HepG2 (cell line): ENCODE measurements at regions not wholly inside any gene's neighbourhood (a gene's known extent, or its start where the extent isn't known, plus 50 kb on each side); places are given as distances from the start of the nearest gene placed in this dataset.

ENCODE experiments used
- ATAC-seq: fragments of 200-7000 bp; cut with Tn5 transposase; 3 replicates; pipeline ENCODE4 v1.9.1; 2020; ENCODE audit warnings: mild to moderate bottlenecking, moderate library complexity
- BruUV-seq: library from RNA; stranded (reverse); fragments of 400-500 nt; replicated peaks from 2 replicates; lab custom pipeline; 2021; lab: Mats Ljungman, UMichigan
- CTCF ChIA-PET: fragments of 300-600 bp; formaldehyde crosslinking; extraction: SDS; loops from one replicate; lab custom pipeline; 2021; ENCODE audit warnings: low total read pairs, inconsistent platforms, low intra/inter-chr PET ratio; lab: Yijun Ruan, JAX
- POLR2A ChIA-PET: fragments of 350-600 bp; sonication (Branson Sonifier 250); formaldehyde crosslinking; loops from one replicate; lab custom pipeline; 2020; ENCODE audit warnings: antibody characterized with exemption, inconsistent platforms; lab: Yijun Ruan, JAX
- DNase-seq: peaks from one replicate; pipeline ENCODE4 v3.0.0-alpha.2; 2015; ENCODE audit warnings: low spot score
- FAIRE-seq: peaks from 3 replicates; lab custom pipeline; 2011; peaks lifted over from hg19 to GRCh38; lab: Jason Lieb, UNC
- H2AFZ ChIP-seq: one replicate; pipeline ENCODE4 v1.6.1; 2011; ENCODE audit warnings: low read length, inconsistent platforms
- H3K27ac ChIP-seq: fragments of 300-600 bp; 3 replicates; pipeline ENCODE4 v1.8.0; 2011; ENCODE audit warnings: mixed run types, mild to moderate bottlenecking, mixed read lengths, low read length, inconsistent platforms; ENCODE audit not compliant: insufficient read depth; ENCODE audit errors: extremely low read length
- H3K27me3 ChIP-seq, 2 experiments: fragments of 200-600 bp in 1 of 2; 2 replicates in 1 of 2; 3 replicates in 1 of 2; pipeline versions ENCODE4 v1.6.0 to v1.8.0; 2011; ENCODE audit warnings: low read length in 2 of 2, mild to moderate bottlenecking in 2 of 2, moderate library complexity in 2 of 2, inconsistent platforms in 1 of 2; ENCODE audit not compliant: insufficient read depth in 2 of 2, control insufficient read depth in 1 of 2
- H3K36me3 ChIP-seq, 2 experiments: fragments of 200-600 bp in 1 of 2; replicated peaks in 1 of 2; 2 replicates in 1 of 2; 3 replicates in 1 of 2; pipeline versions ENCODE4 v1.5.1 to v1.8.0; 2011; ENCODE audit warnings: low read length in 2 of 2, inconsistent platforms in 1 of 2; ENCODE audit not compliant: insufficient read depth in 2 of 2, control insufficient read depth in 1 of 2
- H3K4me1 ChIP-seq: 2 replicates; pipeline ENCODE4 v1.5.1; 2012; ENCODE audit warnings: low read length, inconsistent platforms; ENCODE audit not compliant: insufficient read depth
- H3K4me2 ChIP-seq: 2 replicates; pipeline ENCODE4 v1.6.0; 2011; ENCODE audit warnings: low read depth, low read length, inconsistent platforms
- H3K4me3 ChIP-seq, 3 experiments: fragments of 200-600 bp in 1 of 3; sonication (generic), shearing (Covaris generic) in 1 of 3; replicated peaks in 1 of 3; 2 replicates each; pipeline ENCODE4 v1.5.1; 2011 to 2016; ENCODE audit warnings: low read length in 3 of 3, inconsistent platforms in 2 of 3, low read depth in 2 of 3, mild to moderate bottlenecking in 2 of 3, control low read depth in 1 of 3, mixed read lengths in 1 of 3; ENCODE audit not compliant: insufficient read depth in 1 of 3
- H3K79me2 ChIP-seq: one replicate; pipeline ENCODE4 v1.6.1; 2011; ENCODE audit warnings: low read length, inconsistent platforms; ENCODE audit not compliant: insufficient read depth
- H3K9ac ChIP-seq: 2 replicates; pipeline ENCODE4 v1.6.0; 2011; ENCODE audit warnings: mild to moderate bottlenecking, low read depth, low read length, inconsistent platforms; ENCODE audit not compliant: insufficient read depth
- H3K9me3 ChIP-seq: 2 replicates; pipeline ENCODE4 v1.5.1; 2012; ENCODE audit warnings: mild to moderate bottlenecking, low read length
- H4K20me1 ChIP-seq: 2 replicates; pipeline ENCODE4 v1.6.0; 2011; ENCODE audit warnings: inconsistent platforms, mild to moderate bottlenecking, low read length, moderate library complexity; ENCODE audit not compliant: insufficient read depth
- ARID2 ChIP-seq: sonication (generic); formaldehyde crosslinking; IDR thresholded peaks from 2 replicates; pipeline ENCODE4 v1.8.1; 2022; ENCODE audit warnings: mild to moderate bottlenecking, missing genetic modification reagents, borderline replicate concordance
- ATRX ChIP-seq: sonication (generic); formaldehyde crosslinking; IDR thresholded peaks from 2 replicates; pipeline ENCODE4 v1.4.0; 2020; ENCODE audit warnings: missing genetic modification reagents, borderline replicate concordance
- CC2D1A ChIP-seq: sonication (generic); formaldehyde crosslinking; IDR thresholded peaks from 2 replicates; pipeline ENCODE4 v1.8.1; 2023; ENCODE audit warnings: mild to moderate bottlenecking, missing genetic modification reagents
- MAFF ChIP-seq: IDR thresholded peaks from 2 replicates; pipeline ENCODE4 v1.6.1; 2011; ENCODE audit warnings: low read depth, low read length, improper control_type of control experiment
- THYN1 ChIP-seq: sonication (generic); formaldehyde crosslinking; IDR thresholded peaks from 2 replicates; pipeline ENCODE4 v1.8.1; 2023; ENCODE audit warnings: low read depth, mild to moderate bottlenecking, moderate library complexity, missing genetic modification reagents, borderline replicate concordance
- ZNF10 ChIP-seq: sonication (generic); formaldehyde crosslinking; IDR thresholded peaks from 2 replicates; pipeline ENCODE4 v1.4.0; 2020; ENCODE audit warnings: mild to moderate bottlenecking, low read depth, missing genetic modification reagents, borderline replicate concordance
- ZNF282 ChIP-seq: fragments of 450-650 bp; IDR thresholded peaks from 2 replicates; pipeline ENCODE4 v1.6.1; 2018; ENCODE audit not compliant: partially characterized antibody
- ZNF337 ChIP-seq: sonication (generic); formaldehyde crosslinking; IDR thresholded peaks from 2 replicates; pipeline ENCODE4 v1.5.1; 2020; ENCODE audit warnings: missing genetic modification reagents, low read depth, mild to moderate bottlenecking, borderline replicate concordance
- ZNF414 ChIP-seq: sonication (generic); formaldehyde crosslinking; IDR thresholded peaks from 2 replicates; pipeline ENCODE4 v1.5.0; 2020; ENCODE audit warnings: missing genetic modification reagents
- ZNF446 ChIP-seq: sonication (generic); formaldehyde crosslinking; IDR thresholded peaks from 2 replicates; pipeline ENCODE4 v1.5.0; 2020; ENCODE audit warnings: mild to moderate bottlenecking, missing genetic modification reagents
- ZNF781 ChIP-seq: sonication (generic); formaldehyde crosslinking; IDR thresholded peaks from 2 replicates; pipeline ENCODE4 v1.5.1; 2020; ENCODE audit warnings: borderline replicate concordance, mild to moderate bottlenecking, missing genetic modification reagents; ENCODE audit errors: not compliant biosample characterization
- WGBS: methylation state at CpG from one replicate; pipeline ENCODE4 v1.1.6; 2017; ENCODE audit warnings: low lambda C conversion rate; 5-methylcytosine and 5-hydroxymethylcytosine counted together
- in situ Hi-C: cut with HindIII; loops from 2 replicates; pipeline ENCODE4 v1.10.0; 2017; ENCODE audit warnings: low pct_unique_long_range_greater_than_20kb; ENCODE audit not compliant: extremely low pct_ligation_motif_present
- intact Hi-C: fragments of 100-400 bp; cut with micrococcal nuclease; formaldehyde crosslinking; loops from one replicate; pipeline ENCODE4 v1.10.0; 2022; ENCODE audit not compliant: unreplicated experiment
- TF ChIP-seq, protein P1 (sequence below): sonication (generic); formaldehyde crosslinking; IDR thresholded peaks from 2 replicates; pipeline ENCODE4 v1.8.0; 2022; ENCODE audit warnings: mild to moderate bottlenecking, missing genetic modification reagents

- H2AFZ ChIP-seq = no peak overlapping the region
- DNase-seq (no peak), FAIRE-seq (no peak), ATAC-seq (no peak)
- CTCF ChIA-PET = no interaction called here
- no peaks in the 10 kb centered on the region for H3K4me1 ChIP-seq
- TF ChIP-seq CC2D1A (CRISPR knock-in tag) = no peak
- no peak for TF ChIP-seq ZNF10 (CRISPR knock-in tag)
- TF ChIP-seq ZNF337 = no peak
- TF ChIP-seq ZNF446 (CRISPR knock-in tag) = no peak
- TF ChIP-seq ZNF781 = no peak
- no peak for TF ChIP-seq ZNF414 (CRISPR knock-in tag)
- TF ChIP-seq ZNF282 = no peak
- no peak for TF ChIP-seq MAFF
- TF ChIP-seq ARID2 = no peak
- TF ChIP-seq, protein P1, sequence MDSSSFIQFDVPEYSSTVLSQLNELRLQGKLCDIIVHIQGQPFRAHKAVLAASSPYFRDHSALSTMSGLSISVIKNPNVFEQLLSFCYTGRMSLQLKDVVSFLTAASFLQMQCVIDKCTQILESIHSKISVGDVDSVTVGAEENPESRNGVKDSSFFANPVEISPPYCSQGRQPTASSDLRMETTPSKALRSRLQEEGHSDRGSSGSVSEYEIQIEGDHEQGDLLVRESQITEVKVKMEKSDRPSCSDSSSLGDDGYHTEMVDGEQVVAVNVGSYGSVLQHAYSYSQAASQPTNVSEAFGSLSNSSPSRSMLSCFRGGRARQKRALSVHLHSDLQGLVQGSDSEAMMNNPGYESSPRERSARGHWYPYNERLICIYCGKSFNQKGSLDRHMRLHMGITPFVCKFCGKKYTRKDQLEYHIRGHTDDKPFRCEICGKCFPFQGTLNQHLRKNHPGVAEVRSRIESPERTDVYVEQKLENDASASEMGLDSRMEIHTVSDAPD (CRISPR knock-in tag) = no peak
- no peak for TF ChIP-seq ATRX
- no peak for TF ChIP-seq THYN1 (CRISPR knock-in tag)
- peaks cover 84% of the 10 kb centered on the region for H3K9me3 ChIP-seq
- 0% methylated on average over 1 of the region's 1 CpG for WGBS
- intact Hi-C loops = no loop called here
- BruUV-seq = no TSS peak
- H3K4me3 ChIP-seq = no peak overlapping the region
- POLR2A ChIA-PET = no interaction called here
- in situ Hi-C loops = no loop called here
- no peaks in the 10 kb centered on the region for H3K79me2 ChIP-seq
- no peak overlapping the region for H3K4me2 ChIP-seq
- H3K9ac ChIP-seq = no peak overlapping the region
- no peak overlapping the region for H3K27ac ChIP-seq
- no peaks in the 10 kb centered on the region for H3K36me3 ChIP-seq
- H4K20me1 ChIP-seq = no peaks in the 10 kb centered on the region
- H3K27me3 ChIP-seq = no peaks in the 10 kb centered on the region
Observed at GRCh38 chr5:3911111-3911510, 315.5 kb downstream of the IRX1 start.
